T-helper 1 cell treated with Interleukin-12 subunit alpha and Interleukin-12 subunit beta and Interleukin-4 antibody, amounts not matched to agents 30 μg/mL and 1 μg/mL, for 36 hours (primary cell): ENCODE measurements at regions not wholly inside any gene's neighbourhood (a gene's known extent, or its start where the extent isn't known, plus 50 kb on each side); places are given as distances from the start of the nearest gene placed in this dataset.
"Not testable (repeated sequence)": the region's sequence is repeated elsewhere in the genome, so short reads cannot be mapped to it uniquely, and the experiment has no call there.

Experiments used
- H3K27ac Mint-ChIP-seq: one replicate; pipeline ENCODE4 v1.8.0; 2021; ENCODE audit warnings: mild to moderate bottlenecking, mixed read lengths
- H3K27me3 Mint-ChIP-seq: one replicate; pipeline ENCODE4 v1.8.0; 2021; ENCODE audit warnings: low read depth, mixed read lengths
- H3K36me3 Mint-ChIP-seq: one replicate; pipeline ENCODE4 v1.8.0; 2021; ENCODE audit warnings: low read depth, mixed read lengths
- H3K4me1 Mint-ChIP-seq: one replicate; pipeline ENCODE4 v1.8.0; 2021; ENCODE audit warnings: low read depth, mixed read lengths
- H3K4me3 Mint-ChIP-seq: one replicate; pipeline ENCODE4 v1.8.0; 2021; ENCODE audit warnings: mild to moderate bottlenecking, moderate library complexity, mixed read lengths
- H3K9me3 Mint-ChIP-seq: one replicate; pipeline ENCODE4 v1.8.0; 2021; ENCODE audit warnings: mixed read lengths

DNA sequence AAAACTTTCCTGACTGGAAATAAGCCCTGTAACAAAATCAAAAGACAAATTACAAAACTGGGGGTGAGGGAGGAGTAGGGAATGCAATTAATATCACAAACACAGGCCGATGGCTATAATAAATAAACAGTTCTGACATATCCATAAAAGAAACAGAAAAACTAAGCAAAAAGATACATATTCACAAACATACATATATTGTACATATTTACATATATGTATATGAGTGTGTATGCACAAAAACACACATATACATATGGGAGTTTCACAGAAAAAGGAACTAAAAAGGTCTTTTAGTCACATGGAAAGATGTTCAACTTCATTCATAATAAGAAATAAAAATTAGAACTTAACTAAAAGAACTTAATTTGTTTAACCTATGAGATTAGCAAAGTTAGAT is 292.7 kb downstream of the TFAP2A start:
- no peaks in the 10 kb centered on the region for H3K9me3 Mint-ChIP-seq
- no peaks in the 10 kb centered on the region for H3K27me3 Mint-ChIP-seq
- no peaks in the 10 kb centered on the region for H3K4me1 Mint-ChIP-seq
- no peaks in the 10 kb centered on the region for H3K36me3 Mint-ChIP-seq
- H3K27ac Mint-ChIP-seq = no peak overlapping the region
- H3K4me3 Mint-ChIP-seq = no peak overlapping the region

DNA sequence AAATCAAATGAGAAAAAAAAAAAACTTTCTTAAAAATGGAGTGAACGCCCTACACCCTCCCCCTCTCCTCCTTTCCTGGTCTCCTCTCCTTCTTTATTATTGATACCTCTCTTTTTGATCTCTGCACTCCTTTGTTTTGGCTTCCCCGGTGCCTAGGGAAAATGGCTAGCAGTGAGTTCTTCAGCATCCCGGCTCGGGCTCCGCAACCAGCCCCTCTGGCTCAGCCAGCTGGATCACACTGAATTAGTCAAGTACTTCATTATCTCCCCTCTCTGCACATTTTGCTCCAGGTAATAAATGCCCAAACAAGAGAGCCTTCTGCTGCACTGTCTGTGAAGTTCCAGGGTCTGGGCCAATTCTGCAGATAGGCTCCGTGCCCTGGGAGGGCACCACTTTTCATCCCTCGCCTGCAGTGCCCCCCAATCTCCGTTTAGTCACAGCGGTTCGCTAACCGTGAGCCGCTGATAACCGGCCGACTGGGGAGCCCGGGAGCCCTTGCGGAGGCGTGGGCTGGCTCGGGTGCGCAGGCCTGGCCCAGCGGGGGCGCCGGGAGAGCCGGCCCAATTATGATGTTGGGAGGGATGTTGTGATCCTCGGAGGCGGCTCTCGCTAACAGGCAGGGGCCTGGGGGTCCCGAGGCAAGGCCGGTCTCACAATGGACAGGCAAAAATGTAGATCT is 301.9 kb downstream of the TFAP2A start:
- peaks cover 11% of the 10 kb centered on the region for H3K27me3 Mint-ChIP-seq
- no peaks in the 10 kb centered on the region for H3K36me3 Mint-ChIP-seq
- H3K4me3 Mint-ChIP-seq = no peak overlapping the region

GRCh38 chr6:10111975-10112374 is 302.9 kb downstream of the TFAP2A start:
- Mint-ChIP-seq H3K9me3 (no peaks in the 10 kb centered on the region), H3K4me1 (no peaks in the 10 kb centered on the region), H3K27me3 (peaks cover 11% of the 10 kb centered on the region), H3K4me3 (no peak overlapping the region), H3K36me3 (no peaks in the 10 kb centered on the region), H3K27ac (no peak overlapping the region)

More for the DNA sequence above, 301.9 kb downstream of the TFAP2A start:
- H3K9me3 Mint-ChIP-seq = no peaks in the 10 kb centered on the region
- no peak overlapping the region for H3K27ac Mint-ChIP-seq
- no peaks in the 10 kb centered on the region for H3K4me1 Mint-ChIP-seq

DNA sequence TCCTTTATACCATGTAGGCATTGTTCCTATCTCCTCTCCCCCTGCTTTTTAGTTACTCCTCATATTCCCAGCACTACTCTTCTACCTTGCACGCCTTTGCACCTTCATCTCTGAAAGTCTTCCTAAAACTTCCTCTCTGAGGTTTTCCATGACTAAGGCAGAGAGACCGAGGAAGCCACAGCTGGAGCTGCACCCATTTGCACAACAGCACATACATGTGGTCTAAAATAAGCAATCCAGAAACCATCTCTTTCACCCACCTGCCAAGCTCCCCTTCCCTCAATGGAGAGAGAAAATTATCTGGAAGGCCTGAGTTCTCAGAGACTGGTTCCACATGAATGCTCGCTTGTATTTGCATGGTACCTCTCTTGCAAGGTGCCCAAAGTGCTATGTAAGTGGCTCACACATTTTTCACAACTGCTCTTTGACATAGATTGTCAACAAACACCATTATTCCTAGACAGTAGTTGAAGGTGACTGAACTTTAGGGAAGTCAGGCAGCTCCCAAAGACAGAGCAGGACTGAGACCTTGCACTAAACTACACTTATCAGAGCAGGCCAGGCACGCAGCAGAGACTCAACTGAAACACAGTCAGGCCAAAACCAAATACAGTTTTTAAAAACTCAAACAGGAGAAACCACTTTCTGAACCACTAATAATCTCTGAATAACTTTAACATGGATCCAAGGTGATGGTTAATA is 313.2 kb downstream of the TFAP2A start:
- H3K36me3 Mint-ChIP-seq = no peaks in the 10 kb centered on the region
- H3K4me3 Mint-ChIP-seq = no peak overlapping the region
- H3K4me1 Mint-ChIP-seq = no peaks in the 10 kb centered on the region
- no peaks in the 10 kb centered on the region for H3K27me3 Mint-ChIP-seq
- no peak overlapping the region for H3K27ac Mint-ChIP-seq
- peaks cover 4% of the 10 kb centered on the region for H3K9me3 Mint-ChIP-seq

DNA sequence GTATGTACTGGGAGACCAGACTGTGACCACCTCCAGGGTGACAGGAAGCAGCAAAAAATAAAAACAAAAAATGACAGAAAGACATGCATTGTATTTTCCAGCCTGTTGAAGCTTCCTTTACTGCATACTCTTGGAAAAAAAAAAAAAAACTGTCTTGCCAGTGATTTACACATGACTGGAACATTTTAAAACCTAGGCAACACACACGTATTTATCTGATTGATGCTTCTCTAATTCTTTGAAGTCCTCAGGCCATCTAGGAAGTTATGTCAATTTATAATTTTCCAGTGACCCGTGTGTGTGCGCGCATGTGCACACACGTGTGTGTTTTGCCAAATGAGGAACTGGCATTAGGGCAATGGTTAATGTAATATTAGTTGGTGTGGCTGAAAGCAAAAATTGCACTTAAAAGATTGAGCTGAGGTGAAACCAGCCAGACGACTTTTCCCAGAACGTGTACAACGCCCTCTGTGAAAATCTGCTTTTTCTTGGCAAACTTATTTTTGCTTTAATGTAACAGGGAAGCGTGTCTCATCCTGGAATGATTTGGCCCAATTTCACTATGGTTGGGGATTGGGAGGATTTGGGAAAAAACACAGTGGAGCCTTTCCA is 315.2 kb downstream of the TFAP2A start:
- Mint-ChIP-seq H3K36me3 (no peaks in the 10 kb centered on the region), H3K4me1 (no peaks in the 10 kb centered on the region), H3K27me3 (no peaks in the 10 kb centered on the region), H3K4me3 (no peak overlapping the region), H3K27ac (no peak overlapping the region), H3K9me3 (peaks cover 8% of the 10 kb centered on the region)

- no peaks in the 10 kb centered on the region for H3K4me1 Mint-ChIP-seq
- no peaks in the 10 kb centered on the region for H3K36me3 Mint-ChIP-seq
- H3K27ac Mint-ChIP-seq = no peak overlapping the region
- H3K9me3 Mint-ChIP-seq = peaks cover 14% of the 10 kb centered on the region
- H3K4me3 Mint-ChIP-seq = no peak overlapping the region
- no peaks in the 10 kb centered on the region for H3K27me3 Mint-ChIP-seq
Observed at GRCh38 chr6:10098756-10099528, 315.9 kb downstream of the TFAP2A start.

- Mint-ChIP-seq H3K27me3 (no peaks in the 10 kb centered on the region), H3K27ac (no peak overlapping the region), H3K36me3 (no peaks in the 10 kb centered on the region), H3K4me3 (no peak overlapping the region), H3K4me1 (no peaks in the 10 kb centered on the region), H3K9me3 (peaks cover 18% of the 10 kb centered on the region)
Observed at GRCh38 chr6:10093282-10093681, 321.6 kb downstream of the TFAP2A start.

DNA sequence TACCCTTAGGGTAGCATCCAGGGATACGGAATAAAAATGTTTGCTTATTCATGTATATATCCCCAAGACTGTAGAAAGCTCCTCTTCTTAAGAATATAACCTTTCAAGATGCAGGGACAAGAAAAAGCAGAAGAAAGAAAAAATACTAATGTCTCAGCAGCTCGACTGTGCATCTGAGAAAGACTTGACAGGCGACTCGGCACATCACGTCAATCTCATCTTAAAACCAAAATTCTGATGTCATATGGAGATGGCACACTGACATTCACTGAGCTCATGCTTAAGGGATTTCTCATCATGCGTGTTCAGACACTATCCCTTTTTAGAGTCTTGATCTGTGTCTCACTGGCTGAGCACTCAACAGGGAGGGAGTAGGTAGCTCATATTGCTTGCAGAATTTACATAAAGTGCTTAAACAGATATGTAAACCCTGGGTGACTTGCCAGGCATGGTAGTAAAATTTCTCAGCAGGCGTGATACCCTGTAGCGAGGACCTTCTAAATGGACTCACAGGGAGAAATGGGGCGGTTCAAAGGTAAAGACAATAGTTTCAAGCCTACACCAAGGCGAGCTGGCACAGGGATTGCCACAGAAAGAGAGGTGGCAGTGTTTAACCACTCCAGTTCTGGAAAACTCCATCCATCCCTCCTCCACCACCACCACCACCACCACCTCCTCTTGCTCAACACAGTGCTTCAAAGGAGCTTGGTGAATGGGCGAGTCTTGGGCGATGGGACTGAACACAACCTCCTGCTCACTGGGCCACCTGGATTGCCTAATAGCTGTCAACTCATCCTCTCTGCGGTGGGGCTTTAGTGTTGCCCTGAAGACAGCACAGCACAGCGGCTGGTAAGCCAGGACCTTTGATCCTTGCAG is 330.5 kb downstream of the TFAP2A start:
- Mint-ChIP-seq H3K9me3 (no peaks in the 10 kb centered on the region), H3K4me1 (no peaks in the 10 kb centered on the region), H3K27me3 (no peaks in the 10 kb centered on the region), H3K36me3 (no peaks in the 10 kb centered on the region), H3K4me3 (no peak overlapping the region), H3K27ac (no peak overlapping the region)

GRCh38 chr6:10082385-10082784 is 332.5 kb downstream of the TFAP2A start:
- Mint-ChIP-seq H3K27me3 (no peaks in the 10 kb centered on the region), H3K27ac (no peak overlapping the region), H3K4me3 (no peak overlapping the region), H3K36me3 (no peaks in the 10 kb centered on the region), H3K4me1 (no peaks in the 10 kb centered on the region), H3K9me3 (no peaks in the 10 kb centered on the region)

GRCh38 chr6:10081957-10082356 is 332.9 kb downstream of the TFAP2A start:
- H3K27me3 Mint-ChIP-seq = no peaks in the 10 kb centered on the region
- no peaks in the 10 kb centered on the region for H3K9me3 Mint-ChIP-seq
- H3K36me3 Mint-ChIP-seq = no peaks in the 10 kb centered on the region
- no peak overlapping the region for H3K4me3 Mint-ChIP-seq
- no peak overlapping the region for H3K27ac Mint-ChIP-seq
- H3K4me1 Mint-ChIP-seq = no peaks in the 10 kb centered on the region

- Mint-ChIP-seq H3K4me1 (no peaks in the 10 kb centered on the region), H3K9me3 (no peaks in the 10 kb centered on the region), H3K4me3 (no peak overlapping the region), H3K27me3 (no peaks in the 10 kb centered on the region), H3K36me3 (no peaks in the 10 kb centered on the region), H3K27ac (no peak overlapping the region)
Observed at GRCh38 chr6:10081075-10081474, 333.8 kb downstream of the TFAP2A start.

- no peaks in the 10 kb centered on the region for H3K27me3 Mint-ChIP-seq
Observed at GRCh38 chr6:10080561-10080960, 334.3 kb downstream of the TFAP2A start.

DNA sequence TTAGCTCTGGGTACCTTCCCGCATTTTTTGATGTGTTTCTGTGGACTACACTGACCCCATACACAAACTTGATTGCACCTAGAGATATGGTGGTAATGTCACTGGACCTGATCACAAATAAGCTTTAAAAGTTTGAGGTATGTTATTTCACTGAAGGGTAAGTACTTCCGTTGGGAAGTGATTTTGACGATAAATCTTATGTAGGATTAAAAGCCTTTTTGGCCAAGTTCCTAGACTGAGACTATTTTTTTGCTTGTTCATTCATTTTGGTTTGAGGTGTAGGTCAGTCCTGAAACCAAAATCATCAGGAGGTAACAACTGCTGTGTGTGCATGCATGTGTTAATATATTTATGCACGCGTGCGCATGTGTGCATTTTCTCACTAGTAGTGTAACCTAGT is 336.3 kb downstream of the TFAP2A start:
- Mint-ChIP-seq H3K9me3 (peaks cover 4% of the 10 kb centered on the region), H3K36me3 (no peaks in the 10 kb centered on the region), H3K27ac (no peak overlapping the region), H3K27me3 (no peaks in the 10 kb centered on the region), H3K4me3 (no peak overlapping the region), H3K4me1 (no peaks in the 10 kb centered on the region)

More at GRCh38 chr6:10080561-10080960, 334.3 kb downstream of the TFAP2A start:
- H3K4me3 Mint-ChIP-seq = no peak overlapping the region
- no peaks in the 10 kb centered on the region for H3K9me3 Mint-ChIP-seq
- no peaks in the 10 kb centered on the region for H3K4me1 Mint-ChIP-seq
- H3K27ac Mint-ChIP-seq = no peak overlapping the region
- no peaks in the 10 kb centered on the region for H3K36me3 Mint-ChIP-seq

DNA sequence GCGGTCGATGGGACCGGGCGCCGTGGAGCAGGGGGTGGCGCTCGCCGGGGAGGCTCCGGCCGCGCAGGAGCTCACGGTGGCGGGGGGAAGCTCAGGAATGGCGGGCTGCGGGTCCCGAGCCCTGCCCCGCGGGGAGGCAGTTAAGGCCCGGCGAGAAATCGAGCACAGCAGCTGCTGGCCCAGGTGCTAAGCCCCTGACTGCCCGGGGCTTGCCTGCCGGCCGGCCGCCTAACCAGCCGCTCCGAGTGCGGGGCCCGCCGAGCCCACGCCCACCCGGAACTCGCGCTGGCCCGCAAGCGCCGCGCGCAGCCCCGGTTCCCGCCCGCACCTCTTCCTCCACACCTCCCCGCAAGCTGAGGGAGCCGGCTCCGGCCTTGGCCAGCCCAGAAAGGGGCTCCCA is 340.1 kb downstream of the TFAP2A start:
- H3K4me1 Mint-ChIP-seq, H3K27me3 Mint-ChIP-seq, H3K9me3 Mint-ChIP-seq, H3K27ac Mint-ChIP-seq, H3K4me3 Mint-ChIP-seq, H3K36me3 Mint-ChIP-seq: not testable (repeated sequence)
